GM12892 (cell line): ENCODE measurements at regions not wholly inside any gene's neighbourhood (a gene's known extent, or its start where the extent isn't known, plus 50 kb on each side); places are given as distances from the start of the nearest gene placed in this dataset.

ENCODE experiments used
- POLR2A ChIP-seq: IDR thresholded peaks from 2 replicates; pipeline ENCODE4 v1.6.1; 2011; ENCODE audit warnings: low read depth, low read length, control low read depth
- POLR2AphosphoS5 ChIP-seq: IDR thresholded peaks from 2 replicates; pipeline ENCODE4 v1.6.1; 2011; ENCODE audit warnings: low read depth, low read length, control low read depth
- TAF1 ChIP-seq: IDR thresholded peaks from 2 replicates; pipeline ENCODE4 v1.6.1; 2011; ENCODE audit warnings: low read depth, mild to moderate bottlenecking, control low read depth, low read length, borderline replicate concordance

- TF ChIP-seq POLR2A, result no peak
- no peak for TF ChIP-seq POLR2AphosphoS5
- TF ChIP-seq TAF1, result no peak
Measured at GRCh38 chr15:97078591-97078990, 748.1 kb downstream of the NR2F2 start.
